Stimulated activated CD8-positive, alpha-beta memory T cell treated with anti-CD3 and anti-CD28 coated beads, Interleukin-7, amount 100 ng/mL, for 4 hours (primary cell): ENCODE measurements at regions not wholly inside any gene's neighbourhood (a gene's known extent, or its start where the extent isn't known, plus 50 kb on each side); places are given as distances from the start of the nearest gene placed in this dataset.

Experiments
- DNase-seq, 2 donors: peaks; one replicate each; pipeline ENCODE4 v3.0.0-alpha.2; 2020; ENCODE audit warnings: low read depth in 2 of 2

GRCh38 chr3:182716114-182716688, 77.1 kb upstream of the ATP11B start:
- DNase-seq: no peak

DNA sequence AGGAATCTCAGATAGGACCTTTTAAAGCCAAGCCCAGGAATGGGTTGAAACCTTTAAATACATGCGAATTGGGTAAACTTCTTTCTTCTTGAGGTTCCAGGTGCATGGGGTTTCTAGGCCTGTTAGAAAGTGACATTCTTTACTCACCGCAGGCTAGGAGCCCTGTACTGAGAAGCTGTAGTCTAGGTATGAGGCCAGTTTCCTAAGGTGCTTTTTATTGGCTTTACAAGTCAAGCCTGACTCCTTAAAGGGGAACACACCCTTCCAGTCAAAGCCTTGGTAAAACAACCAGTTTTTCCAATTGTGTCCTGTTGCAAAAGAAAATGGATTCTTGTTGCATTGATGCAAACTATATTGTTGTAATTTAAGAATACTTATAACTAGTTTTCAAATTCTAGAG, 76.1 kb upstream of the ATP11B start:
- no peak for DNase-seq

DNA sequence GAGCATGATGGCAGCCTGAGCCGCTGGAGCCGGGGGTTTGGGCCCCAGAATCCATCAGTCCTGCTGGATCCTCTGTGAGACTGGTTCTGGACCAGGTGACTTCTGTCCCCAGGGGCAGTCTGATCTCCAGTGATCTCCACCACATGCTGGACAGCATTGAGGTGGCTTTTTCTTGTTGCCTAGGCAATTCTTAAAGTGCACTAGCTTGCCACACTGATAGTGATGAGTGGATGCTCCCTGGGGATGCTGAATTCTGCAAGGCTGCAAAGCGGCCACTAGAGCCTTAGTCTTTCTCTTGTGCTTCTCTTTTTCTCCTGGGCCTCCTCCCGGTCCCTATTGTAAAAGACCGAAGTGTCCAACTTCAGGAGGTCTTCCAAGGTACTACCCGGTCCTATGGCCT, 70.4 kb upstream of the ATP11B start:
- no peak for DNase-seq

- no peak for DNase-seq
These were observed 69.7 kb upstream of the ATP11B start for GRCh38 chr3:182723596-182723995.

- DNase-seq: no peak
These were observed 67.7 kb upstream of the ATP11B start for GRCh38 chr3:182725372-182726251.

DNA sequence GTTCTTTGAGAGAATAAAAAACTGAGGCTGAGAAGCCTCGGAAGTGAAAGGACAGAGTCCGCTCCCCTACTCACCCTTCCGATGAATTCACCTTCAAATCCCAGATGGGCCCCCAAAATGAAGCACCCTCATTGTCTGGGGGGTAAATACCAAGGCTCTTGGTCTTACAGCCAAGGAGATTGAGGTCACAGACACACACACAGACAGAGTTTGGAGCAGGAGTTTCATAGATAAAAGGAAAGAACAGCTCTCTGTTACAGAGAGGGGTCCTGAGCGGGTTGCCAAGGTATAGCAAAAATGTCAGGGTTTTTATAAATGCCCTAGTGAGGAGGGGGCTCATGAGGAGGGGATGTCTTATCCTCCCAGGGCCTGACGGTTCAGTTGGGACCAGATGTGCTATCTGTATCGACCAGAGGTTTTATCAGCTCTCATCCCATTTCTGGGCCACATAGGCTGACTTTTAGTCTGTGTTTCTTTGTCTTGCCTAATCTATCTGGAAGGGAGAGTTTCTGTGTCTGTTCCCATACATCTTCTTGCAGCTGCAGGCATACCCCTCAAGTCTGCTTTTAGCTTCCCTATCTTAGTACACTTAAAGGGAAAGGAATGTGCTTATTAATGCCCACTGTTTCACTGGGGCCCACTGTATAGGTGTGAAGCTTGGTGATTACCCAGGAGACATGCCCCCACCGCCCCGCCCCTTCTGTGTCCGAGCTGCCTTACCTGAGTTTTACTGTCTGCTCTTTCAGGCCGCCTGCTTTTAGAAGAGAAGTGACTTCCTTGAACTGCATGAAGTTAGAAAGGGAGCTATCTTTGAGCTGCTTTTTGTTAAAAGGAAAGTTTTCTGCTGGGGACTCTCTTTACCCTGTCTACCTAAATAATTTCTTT, 66.8 kb upstream of the ATP11B start:
- no peak for DNase-seq

DNA sequence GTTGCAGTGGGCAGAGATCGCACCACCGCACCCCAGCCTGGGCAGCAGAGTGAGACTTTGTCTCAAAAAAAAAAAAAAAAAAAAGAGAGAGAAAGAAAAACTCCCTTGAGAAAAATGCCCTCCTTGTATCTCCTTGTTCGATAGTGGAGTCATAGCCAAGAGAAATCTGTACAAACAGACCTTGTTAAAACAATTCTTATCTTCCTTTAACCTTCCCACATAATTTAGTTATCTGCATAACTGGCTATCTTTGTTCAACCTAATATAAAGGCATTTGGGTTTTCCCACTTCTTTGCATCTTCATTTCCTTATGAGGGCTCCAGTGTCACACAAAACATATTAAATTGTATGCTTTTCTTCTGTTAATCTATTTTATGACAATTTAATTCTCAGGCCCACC, 65.1 kb upstream of the ATP11B start:
- DNase-seq: no peak

DNA sequence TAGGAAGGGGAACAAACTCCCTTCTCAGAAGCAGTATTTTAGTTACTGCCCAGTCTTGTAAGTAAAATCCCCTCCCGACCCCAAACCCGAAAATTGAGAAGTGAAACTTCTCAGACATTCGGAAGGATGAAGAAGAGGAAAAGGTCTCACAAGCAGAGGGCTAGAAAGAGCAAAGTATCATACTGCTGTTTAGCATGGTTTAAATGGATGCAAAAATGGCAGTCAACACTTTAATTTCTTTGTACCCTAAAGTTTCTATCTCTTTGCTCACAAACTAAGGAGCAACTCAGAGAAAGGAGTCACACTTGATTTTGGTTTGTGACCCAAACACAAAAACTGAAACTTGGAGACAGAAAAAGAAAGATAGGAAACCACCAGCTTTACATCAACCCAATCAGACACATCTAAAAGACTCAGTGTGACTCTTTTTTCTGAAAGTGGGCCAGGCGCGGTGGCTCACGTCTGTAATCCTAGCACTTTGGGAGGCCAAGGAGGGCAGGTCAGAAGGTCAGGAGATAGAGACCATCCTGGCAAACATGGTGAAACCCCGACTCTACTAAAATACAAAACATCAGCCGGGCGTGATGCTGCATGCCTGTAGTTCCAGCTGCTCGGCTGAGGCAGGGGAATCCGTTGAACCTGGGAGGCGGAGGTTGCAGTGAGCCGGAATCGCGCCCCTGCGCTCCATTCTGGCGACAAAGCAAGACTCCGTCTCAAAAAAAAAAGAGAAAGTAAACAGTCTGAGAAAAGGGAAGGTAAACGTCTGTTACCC, 63.2 kb upstream of the ATP11B start:
- DNase-seq: no peak

GRCh38 chr3:182730675-182731042, 62.6 kb upstream of the ATP11B start:
- DNase-seq: no peak

DNA sequence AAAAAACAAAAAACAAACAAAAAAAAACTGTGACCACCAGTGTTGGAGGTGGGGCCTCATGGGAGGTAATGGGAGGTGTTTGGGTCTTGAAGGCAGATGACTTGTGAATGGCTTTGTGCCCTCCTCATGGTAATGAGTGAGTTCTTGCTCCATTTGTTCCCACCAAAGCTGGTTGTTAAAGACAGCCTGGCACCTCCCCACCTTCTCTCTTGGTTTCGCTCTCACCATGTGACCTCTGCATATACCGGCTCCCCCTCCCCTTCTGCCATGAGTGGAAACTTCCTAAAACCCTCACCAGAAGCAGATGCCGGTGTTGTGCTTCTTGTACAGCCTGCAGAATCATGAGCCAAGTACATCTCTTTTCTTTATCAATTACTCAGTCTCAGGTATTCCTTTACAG, 61.5 kb upstream of the ATP11B start:
- DNase-seq: no peak

DNA sequence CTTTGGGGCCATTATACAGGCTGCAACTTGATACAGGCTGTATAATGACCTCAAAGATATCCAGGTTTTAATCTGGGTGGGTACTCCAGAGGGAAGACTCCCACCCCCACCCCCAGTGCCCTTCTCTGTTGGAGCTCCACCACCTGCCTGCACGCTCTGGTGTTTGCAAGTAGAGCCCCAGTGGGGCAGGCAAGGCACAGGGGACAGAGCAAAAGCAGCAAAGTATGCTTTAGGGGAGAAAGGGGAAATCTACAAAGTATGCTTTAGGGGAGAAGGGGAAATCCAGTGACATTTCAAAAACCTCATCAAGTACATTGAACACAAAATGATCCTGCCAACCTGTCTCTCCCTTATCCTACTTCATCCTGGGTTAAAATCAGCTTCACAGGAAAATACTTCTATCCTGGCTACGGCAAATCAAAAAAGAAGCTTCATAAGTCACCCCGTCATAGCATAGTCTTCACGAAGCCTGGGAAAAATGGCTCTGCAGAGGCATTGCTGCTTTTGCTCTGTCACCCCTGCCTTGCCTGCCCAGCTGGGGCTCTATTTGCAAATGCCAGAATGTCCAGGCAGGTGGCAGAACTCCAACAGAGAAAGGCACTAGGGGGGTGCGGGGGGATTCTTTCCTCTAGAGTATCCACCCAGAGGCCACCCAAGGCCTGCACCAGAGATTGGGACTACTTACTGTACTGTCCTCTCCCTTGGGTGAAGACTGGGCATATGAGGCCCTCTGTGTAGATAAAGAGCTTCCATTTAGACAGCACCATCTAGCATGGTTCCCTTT, 60.9 kb upstream of the ATP11B start:
- no peak for DNase-seq

GRCh38 chr3:182735672-182736071, 57.6 kb upstream of the ATP11B start:
- no peak for DNase-seq

DNA sequence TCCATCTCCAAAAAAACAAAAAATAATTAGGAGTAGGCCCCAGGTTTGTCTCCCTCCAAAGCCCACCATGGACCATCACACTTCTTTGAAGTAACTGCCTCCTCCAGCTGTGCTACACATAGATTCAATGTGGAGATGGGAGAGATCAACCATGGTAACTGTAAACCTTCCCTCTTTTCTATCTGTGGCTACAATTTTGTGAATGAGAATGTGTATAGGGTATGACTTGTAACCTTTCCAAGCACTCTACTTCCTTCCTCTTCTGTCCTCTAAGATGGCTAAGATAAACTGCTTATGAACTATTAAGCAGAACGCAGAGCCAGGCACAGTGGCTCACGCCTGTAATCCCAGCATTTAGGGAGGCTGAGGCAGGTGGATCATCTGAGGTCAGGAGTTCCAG, 55.5 kb upstream of the ATP11B start:
- no peak for DNase-seq

GRCh38 chr3:182738583-182739411, 54.5 kb upstream of the ATP11B start:
- no peak for DNase-seq

DNA sequence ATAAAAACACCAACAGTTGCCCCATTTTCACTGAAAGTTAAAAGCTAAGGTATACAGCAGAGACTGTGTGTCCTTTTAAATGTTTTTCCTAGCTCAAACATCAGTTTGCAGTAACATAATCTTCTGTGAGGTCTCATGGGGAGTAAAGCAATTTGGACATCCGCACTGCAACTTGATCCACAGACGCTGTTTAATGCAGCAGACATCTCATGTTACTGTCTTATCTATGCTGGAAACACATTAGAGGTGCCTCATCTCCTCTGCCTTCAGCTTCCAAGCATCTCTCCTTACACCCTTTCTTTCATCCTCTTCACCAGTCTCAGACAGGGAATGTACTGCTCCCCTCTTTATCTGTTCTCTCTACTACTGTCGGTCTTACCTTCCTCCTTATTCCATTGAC, 53.7 kb upstream of the ATP11B start:
- no peak for DNase-seq

- DNase-seq: no peak
These were observed 52.6 kb upstream of the ATP11B start for GRCh38 chr3:182740710-182741109.

GRCh38 chr3:182741214-182741613, 52.1 kb upstream of the ATP11B start:
- no peak for DNase-seq
